Cardiac muscle cell (in vitro differentiated cells and primary cell): ENCODE measurements at regions not wholly inside any gene's neighbourhood (a gene's known extent, or its start where the extent isn't known, plus 50 kb on each side); places are given as distances from the start of the nearest gene placed in this dataset.

Experiments
- DNase-seq, 2 donors: peaks; one replicate each; pipeline versions ENCODE4 v3.0.0 to v3.0.0-alpha.2; 2010 to 2017; ENCODE audit warnings: low read depth in 1 of 2, low spot score in 1 of 2
- H3K27ac ChIP-seq: fragments of 200-600 bp; sonication (generic); 2 replicates; pipeline ENCODE4 v1.5.1; 2016
- H3K27me3 ChIP-seq: fragments of 200-600 bp; sonication (generic); 2 replicates; pipeline ENCODE4 v1.6.0; 2016; ENCODE audit warnings: control low read depth
- H3K36me3 ChIP-seq: fragments of 200-600 bp; sonication (generic); 2 replicates; pipeline ENCODE4 v1.5.1; 2016; ENCODE audit warnings: control low read depth
- H3K4me1 ChIP-seq: fragments of 200-600 bp; sonication (generic); 2 replicates; pipeline ENCODE4 v1.8.1; 2017; ENCODE audit warnings: low read depth, mild to moderate bottlenecking, mixed run types
- H3K4me3 ChIP-seq: fragments of 200-600 bp; sonication (generic); 2 replicates; pipeline ENCODE4 v1.5.1; 2016; ENCODE audit warnings: mild to moderate bottlenecking
- H3K9me3 ChIP-seq: fragments of 200-600 bp; sonication (generic); 2 replicates; pipeline ENCODE4 v1.5.1; 2017; ENCODE audit warnings: low read depth, mild to moderate bottlenecking, control low read depth
- CTCF ChIP-seq: IDR thresholded peaks from 2 replicates; pipeline ENCODE4 v1.5.1; 2012; ENCODE audit warnings: low read depth, mild to moderate bottlenecking, low read length

DNA sequence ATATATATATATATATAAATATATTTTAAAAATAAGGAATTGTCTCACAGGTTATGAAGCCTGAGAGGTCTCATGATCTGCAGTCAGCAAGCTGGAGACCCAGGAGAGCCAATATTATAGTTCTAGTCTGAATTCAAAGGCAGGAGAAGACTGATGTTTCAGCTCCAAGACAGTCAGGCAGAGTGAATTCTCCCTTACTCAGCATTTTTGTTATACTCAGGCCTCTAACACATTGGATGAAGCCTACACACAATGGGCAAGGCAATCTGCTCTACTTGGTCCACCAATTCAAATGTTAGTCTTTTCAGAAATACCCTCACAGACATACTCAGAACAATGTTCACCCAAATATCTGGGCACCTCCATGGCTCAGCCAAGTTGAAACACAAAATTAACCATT, 157.2 kb downstream of the GOLIM4 start:
- no peak for DNase-seq
- H3K4me3 ChIP-seq: no peak overlapping the region
- no peaks in the 10 kb centered on the region for H3K4me1 ChIP-seq
- no peak overlapping the region for H3K27ac ChIP-seq
- H3K9me3 ChIP-seq: no peaks in the 10 kb centered on the region
- TF ChIP-seq CTCF: no peak
- no peaks in the 10 kb centered on the region for H3K27me3 ChIP-seq
- H3K36me3 ChIP-seq: no peaks in the 10 kb centered on the region

GRCh38 chr3:167936019-167936418, 159.7 kb downstream of the GOLIM4 start:
- Histone ChIP-seq H3K36me3 (no peaks in the 10 kb centered on the region), H3K9me3 (no peaks in the 10 kb centered on the region), H3K27ac (no peak overlapping the region), H3K4me1 (peaks cover 1% of the 10 kb centered on the region), H3K4me3 (no peak overlapping the region), H3K27me3 (no peaks in the 10 kb centered on the region)
- DNase-seq: no peak
- TF ChIP-seq CTCF: no peak

DNA sequence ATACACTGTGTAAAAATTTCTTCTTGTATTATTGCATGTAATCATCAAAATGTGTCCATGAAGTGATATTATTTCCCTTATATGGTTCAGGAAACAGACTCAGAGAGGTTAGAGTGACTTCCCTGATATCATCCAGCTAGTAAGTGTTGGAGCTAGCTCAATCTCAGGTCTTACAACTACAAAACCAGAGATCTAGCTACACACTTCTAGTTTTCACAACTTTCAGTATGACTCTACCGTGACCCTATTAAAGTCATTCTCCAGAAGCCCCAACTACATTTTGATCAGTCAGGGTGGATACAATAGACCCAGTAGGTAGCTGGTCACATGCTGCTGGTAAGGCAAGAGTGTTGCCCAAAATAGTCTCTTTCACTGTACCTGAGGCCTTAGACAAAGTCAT, 165.3 kb downstream of the GOLIM4 start:
- no peak for DNase-seq
- no peaks in the 10 kb centered on the region for H3K36me3 ChIP-seq
- peaks cover 14% of the 10 kb centered on the region for H3K4me1 ChIP-seq
- TF ChIP-seq CTCF: no peak
- no peaks in the 10 kb centered on the region for H3K27me3 ChIP-seq
- H3K4me3 ChIP-seq: no peak overlapping the region
- peak overlapping the region; percentile 19 for H3K27ac ChIP-seq
- H3K9me3 ChIP-seq: no peaks in the 10 kb centered on the region

- H3K27ac ChIP-seq: peak overlapping the region; percentile 46
- H3K4me1 ChIP-seq: peaks cover 14% of the 10 kb centered on the region
- no peak overlapping the region for H3K4me3 ChIP-seq
- no peak for TF ChIP-seq CTCF
- no peaks in the 10 kb centered on the region for H3K9me3 ChIP-seq
- H3K27me3 ChIP-seq: no peaks in the 10 kb centered on the region
- H3K36me3 ChIP-seq: no peaks in the 10 kb centered on the region
- peak in 1 of 2 donors; percentile 56 for DNase-seq
Observed at GRCh38 chr3:167929968-167930367, 165.8 kb downstream of the GOLIM4 start.

GRCh38 chr3:167928381-167928780, 167.3 kb downstream of the GOLIM4 start:
- Histone ChIP-seq H3K27me3 (no peaks in the 10 kb centered on the region), H3K36me3 (no peaks in the 10 kb centered on the region), H3K9me3 (no peaks in the 10 kb centered on the region), H3K27ac (no peak overlapping the region), H3K4me1 (peaks cover 14% of the 10 kb centered on the region), H3K4me3 (no peak overlapping the region)
- no peak for DNase-seq
- TF ChIP-seq CTCF: no peak

- no peaks in the 10 kb centered on the region for H3K36me3 ChIP-seq
- no peaks in the 10 kb centered on the region for H3K4me1 ChIP-seq
- no peaks in the 10 kb centered on the region for H3K27me3 ChIP-seq
- H3K9me3 ChIP-seq: no peaks in the 10 kb centered on the region
- no peak overlapping the region for H3K4me3 ChIP-seq
- no peak for TF ChIP-seq CTCF
- H3K27ac ChIP-seq: no peak overlapping the region
- no peak for DNase-seq
Observed at GRCh38 chr3:167920747-167921146, 175.0 kb downstream of the GOLIM4 start.
